ENCODE measurements at regions not wholly inside any gene's neighbourhood (a gene's known extent, or its start where the extent isn't known, plus 50 kb on each side); places are given as distances from the start of the nearest gene placed in this dataset.

- TF ChIP-seq CTCF (IDR thresholded peaks at IDR 0.05; ENCODE audit: insufficient read depth, low read depth, low read length, missing control alignments) = no peak
- no peak for DNase-seq (ENCODE audit: low read depth)
- H3K4me3 ChIP-seq (ENCODE audit: low read length) = no peak overlapping the region
Observed at GRCh38 chr17:71689782-71690181, 431.0 kb upstream of the SOX9 start.

GRCh38 chr17:71699907-71700306 is 420.9 kb upstream of the SOX9 start:
- no peak overlapping the region for H3K4me3 ChIP-seq (ENCODE audit: low read length)
- no peak for TF ChIP-seq CTCF (IDR thresholded peaks at IDR 0.05; ENCODE audit: insufficient read depth, low read depth, low read length, missing control alignments)
- DNase-seq (ENCODE audit: low read depth) = peak; percentile 6

GRCh38 chr17:71703701-71704100 is 417.1 kb upstream of the SOX9 start:
- no peak for TF ChIP-seq CTCF (IDR thresholded peaks at IDR 0.05; ENCODE audit: insufficient read depth, low read depth, low read length, missing control alignments)
- no peak overlapping the region for H3K4me3 ChIP-seq (ENCODE audit: low read length)
- no peak for DNase-seq (ENCODE audit: low read depth)

GRCh38 chr17:71709271-71709890 is 411.4 kb upstream of the SOX9 start:
- no peak overlapping the region for H3K4me3 ChIP-seq (ENCODE audit: low read length)
- no peak for TF ChIP-seq CTCF (IDR thresholded peaks at IDR 0.05; ENCODE audit: insufficient read depth, low read depth, low read length, missing control alignments)
- no peak for DNase-seq (ENCODE audit: low read depth)

- TF ChIP-seq CTCF (IDR thresholded peaks at IDR 0.05; ENCODE audit: insufficient read depth, low read depth, low read length, missing control alignments) = no peak
- no peak for DNase-seq (ENCODE audit: low read depth)
- H3K4me3 ChIP-seq (ENCODE audit: low read length) = no peak overlapping the region
Observed at GRCh38 chr17:71709946-71710345, 410.9 kb upstream of the SOX9 start.

- DNase-seq (ENCODE audit: low read depth) = peak; percentile 2
- TF ChIP-seq CTCF (IDR thresholded peaks at IDR 0.05; ENCODE audit: insufficient read depth, low read depth, low read length, missing control alignments) = no peak
- no peak overlapping the region for H3K4me3 ChIP-seq (ENCODE audit: low read length)
Observed at GRCh38 chr17:71710816-71711215, 410.0 kb upstream of the SOX9 start.

GRCh38 chr17:71713846-71714245 is 407.0 kb upstream of the SOX9 start:
- TF ChIP-seq CTCF (IDR thresholded peaks at IDR 0.05; ENCODE audit: insufficient read depth, low read depth, low read length, missing control alignments) = no peak
- no peak for DNase-seq (ENCODE audit: low read depth)
- no peak overlapping the region for H3K4me3 ChIP-seq (ENCODE audit: low read length)
